Heart left ventricle (tissue), 16 donors: ENCODE measurements at regions not wholly inside any gene's neighbourhood (a gene's known extent, or its start where the extent isn't known, plus 50 kb on each side); places are given as distances from the start of the nearest gene placed in this dataset.

Experiments used
- ATAC-seq, 4 donors: fragments of 200-7000 bp; cut with Tn5 transposase; one replicate each; pipeline ENCODE4 v1.9.1; 2020 to 2022; ENCODE audit warnings: moderate library complexity in 4 of 4, mild to moderate bottlenecking in 3 of 4, moderate number of reproducible peaks in 1 of 4
- DNase-seq, 5 donors: peaks; one replicate each; pipeline ENCODE4 v3.0.0-alpha.2; 2020
- H3K27ac ChIP-seq, 12 donors: fragments of 200-600 bp; sonication (generic) in 4 of 12; one replicate each; pipeline versions ENCODE4 v1.5.0 to v1.8.0; 2016 to 2022; ENCODE audit warnings: mild to moderate bottlenecking in 2 of 12
- H3K27me3 ChIP-seq, 9 donors: fragments of 200-600 bp; sonication (generic) in 2 of 9; one replicate each; pipeline versions ENCODE4 v1.5.1 to v1.8.0; 2016 to 2022; ENCODE audit warnings: mild to moderate bottlenecking in 3 of 9
- H3K36me3 ChIP-seq, 9 donors: fragments of 200-600 bp; sonication (generic) in 2 of 9; one replicate each; pipeline versions ENCODE4 v1.5.0 to v1.8.0; 2018 to 2022; ENCODE audit warnings: mild to moderate bottlenecking in 2 of 9
- H3K4me1 ChIP-seq, 12 donors: fragments of 200-600 bp; sonication (generic) in 4 of 12; one replicate each; pipeline versions ENCODE4 v1.5.0 to v1.8.0; 2016 to 2022; ENCODE audit warnings: mild to moderate bottlenecking in 3 of 12
- H3K4me3 ChIP-seq, 12 donors: fragments of 200-600 bp; sonication (generic) in 4 of 12; one replicate each; pipeline versions ENCODE4 v1.5.0 to v1.8.0; 2017 to 2022; ENCODE audit warnings: mild to moderate bottlenecking in 9 of 12, moderate library complexity in 4 of 12
- H3K9me3 ChIP-seq, 12 donors: fragments of 200-600 bp; sonication (generic) in 4 of 12; one replicate each; pipeline versions ENCODE4 v1.5.0 to v1.8.0; 2016 to 2022; ENCODE audit warnings: mild to moderate bottlenecking in 1 of 12
- POLR2A ChIP-seq, 2 donors: fragments of 450-650 bp; IDR thresholded peaks; one replicate each; pipeline ENCODE4 v1.6.1; 2017; ENCODE audit warnings: antibody characterized with exemption in 2 of 2, mild to moderate bottlenecking in 2 of 2, moderate library complexity in 2 of 2
- WGBS, 4 donors: extraction: QIAGEN DNeasy Blood & Tissue Kit in 2 of 4; methylation state at CpG; one replicate each; pipeline versions ENCODE4 v1.1.5 to v1.1.7; 2013 to 2018; 5-methylcytosine and 5-hydroxymethylcytosine counted together
- intact Hi-C, 10 donors: fragments of 100-400 bp; cut with DNase I; formaldehyde crosslinking; loops; one replicate each; pipeline versions ENCODE4 v1.11.1 to v1.14.2; 2022
- TF ChIP-seq, protein P1 (sequence below), 12 donors: fragments of 200-600 bp; sonication (generic) in 4 of 12; IDR thresholded peaks; one replicate each; pipeline versions ENCODE4 v1.5.0 to v1.8.0; 2018 to 2022; ENCODE audit warnings: antibody characterized with exemption in 12 of 12, mild to moderate bottlenecking in 5 of 12
- donor health status: ischemic (EF 13 %, LVEDD 7.1; RV severe dilation, severe dysfunction).
- donor health status: healthy with polysubstance abuse.
- donor health status: DM: no; HTN: yes; CAD: no.
- donor health status: DM: no; HTN: no; CAD: no.
- donor health status: ischemic (EF 25% LVEDD 6.9; RV normal size, moderate dysfunction).
- donor health status: ischemic (EF 25% LVEDD 5.7; RV mildly dilated, moderate dysfunction).
- donor health status: healthy.
- donor health status: DM: yes; HTN: yes; CAD: no.
- donor health status: ischemic (EF 35%, LVEDD 5.7; RV mildly dilated, moderate dysfunction).
- donor health status: nonischemic (EF 11% LVEDD 7.7; RV severe dilation, severe dysfunction).
- donor health status: DM: yes; HTN: yes; CAD: no.
- donor health status: PGD.
- donor health status: ischemic (EF 29% LVEDD 5.4; RV normal size, mild dysfunction).
- donor health status: nonischemic (EF 23%, LVEDD 6.1; RV moderate dilation, normal function).

GRCh38 chr20:57053067-57053466 lies 213.4 kb downstream of the BMP7 start:
- no peaks in the 10 kb centered on the region for H3K4me1 ChIP-seq
- ATAC-seq, result no peak
- no peak overlapping the region for H3K27ac ChIP-seq
- no peak overlapping the region for H3K4me3 ChIP-seq
- H3K36me3 ChIP-seq, result no peaks in the 10 kb centered on the region
- 83 to 88% (median 87%) methylated on average over 5 of the region's 5 CpGs for WGBS, 4 donors
- intact Hi-C loops, result no loop called here
- H3K9me3 ChIP-seq, result peaks cover 0 to 4% (median 0%) of the 10 kb centered on the region in 12 donors
- DNase-seq, result no peak
- H3K27me3 ChIP-seq, result peaks cover 0 to 6% (median 0%) of the 10 kb centered on the region in 9 donors
- no peak for TF ChIP-seq POLR2A (IDR thresholded peaks at IDR 0.05)
- TF ChIP-seq, protein P1, sequence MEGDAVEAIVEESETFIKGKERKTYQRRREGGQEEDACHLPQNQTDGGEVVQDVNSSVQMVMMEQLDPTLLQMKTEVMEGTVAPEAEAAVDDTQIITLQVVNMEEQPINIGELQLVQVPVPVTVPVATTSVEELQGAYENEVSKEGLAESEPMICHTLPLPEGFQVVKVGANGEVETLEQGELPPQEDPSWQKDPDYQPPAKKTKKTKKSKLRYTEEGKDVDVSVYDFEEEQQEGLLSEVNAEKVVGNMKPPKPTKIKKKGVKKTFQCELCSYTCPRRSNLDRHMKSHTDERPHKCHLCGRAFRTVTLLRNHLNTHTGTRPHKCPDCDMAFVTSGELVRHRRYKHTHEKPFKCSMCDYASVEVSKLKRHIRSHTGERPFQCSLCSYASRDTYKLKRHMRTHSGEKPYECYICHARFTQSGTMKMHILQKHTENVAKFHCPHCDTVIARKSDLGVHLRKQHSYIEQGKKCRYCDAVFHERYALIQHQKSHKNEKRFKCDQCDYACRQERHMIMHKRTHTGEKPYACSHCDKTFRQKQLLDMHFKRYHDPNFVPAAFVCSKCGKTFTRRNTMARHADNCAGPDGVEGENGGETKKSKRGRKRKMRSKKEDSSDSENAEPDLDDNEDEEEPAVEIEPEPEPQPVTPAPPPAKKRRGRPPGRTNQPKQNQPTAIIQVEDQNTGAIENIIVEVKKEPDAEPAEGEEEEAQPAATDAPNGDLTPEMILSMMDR (IDR thresholded peaks at IDR 0.05), result no peak

GRCh38 chr20:57053793-57054552 lies 212.5 kb downstream of the BMP7 start:
- no peak overlapping the region for H3K4me3 ChIP-seq
- intact Hi-C loops, result no loop called here
- no peaks in the 10 kb centered on the region for H3K36me3 ChIP-seq
- H3K27me3 ChIP-seq, result peaks cover 0 to 6% (median 0%) of the 10 kb centered on the region in 9 donors
- ATAC-seq (no peak), DNase-seq (no peak)
- H3K9me3 ChIP-seq, result peaks cover 0 to 4% (median 0%) of the 10 kb centered on the region in 12 donors
- TF ChIP-seq POLR2A (IDR thresholded peaks at IDR 0.05), result no peak
- no peak overlapping the region for H3K27ac ChIP-seq
- WGBS, 4 donors, result 81 to 89% (median 84%) methylated on average over 22 of the region's 22 CpGs
- H3K4me1 ChIP-seq, result no peaks in the 10 kb centered on the region

GRCh38 chr20:57055345-57055744 lies 211.1 kb downstream of the BMP7 start:
- TF ChIP-seq, protein P1 (IDR thresholded peaks at IDR 0.05), result no peak
- TF ChIP-seq POLR2A (IDR thresholded peaks at IDR 0.05), result no peak
- peaks cover 0 to 4% (median 0%) of the 10 kb centered on the region in 12 donors for H3K9me3 ChIP-seq
- no peaks in the 10 kb centered on the region for H3K36me3 ChIP-seq
- no peak overlapping the region for H3K4me3 ChIP-seq
- intact Hi-C loops, result no loop called here
- no peaks in the 10 kb centered on the region for H3K4me1 ChIP-seq
- peaks cover 0 to 15% (median 4%) of the 10 kb centered on the region in 9 donors for H3K27me3 ChIP-seq
- DNase-seq, result no peak
- 70 to 81% (median 75%) methylated on average over 9 of the region's 9 CpGs for WGBS, 4 donors
- no peak for ATAC-seq
- H3K27ac ChIP-seq, result no peak overlapping the region

- TF ChIP-seq, protein P1 (IDR thresholded peaks at IDR 0.05), result no peak
- no peak for TF ChIP-seq POLR2A (IDR thresholded peaks at IDR 0.05)
- intact Hi-C loops, result no loop called here
- H3K27ac ChIP-seq, result no peak overlapping the region
- peaks cover 0 to 4% (median 0%) of the 10 kb centered on the region in 12 donors for H3K9me3 ChIP-seq
- H3K27me3 ChIP-seq, result peaks cover 0 to 24% (median 9%) of the 10 kb centered on the region in 9 donors
- ATAC-seq, result no peak
- H3K36me3 ChIP-seq, result no peaks in the 10 kb centered on the region
- no peak for DNase-seq
- H3K4me1 ChIP-seq, result no peaks in the 10 kb centered on the region
- WGBS, 4 donors, result 89 to 92% (median 90%) methylated on average over 5 of the region's 5 CpGs
- H3K4me3 ChIP-seq, result no peak overlapping the region
Measured at GRCh38 chr20:57056651-57057050, 209.8 kb downstream of the BMP7 start.
